ENCODE measurements at regions not wholly inside any gene's neighbourhood (a gene's known extent, or its start where the extent isn't known, plus 50 kb on each side); places are given as distances from the start of the nearest gene placed in this dataset.
"Not testable (repeated sequence)": the region's sequence is repeated elsewhere in the genome, so short reads cannot be mapped to it uniquely, and the experiment has no call there.

- H3K36me3 ChIP-seq: no peaks in the 10 kb centered on the region
- no peak overlapping the region for H3K4me3 ChIP-seq
- H3K27me3 ChIP-seq: no peaks in the 10 kb centered on the region
- ATAC-seq (no peak), DNase-seq (no peak)
- no peaks in the 10 kb centered on the region for H3K4me1 ChIP-seq
- TF ChIP-seq, protein P1, sequence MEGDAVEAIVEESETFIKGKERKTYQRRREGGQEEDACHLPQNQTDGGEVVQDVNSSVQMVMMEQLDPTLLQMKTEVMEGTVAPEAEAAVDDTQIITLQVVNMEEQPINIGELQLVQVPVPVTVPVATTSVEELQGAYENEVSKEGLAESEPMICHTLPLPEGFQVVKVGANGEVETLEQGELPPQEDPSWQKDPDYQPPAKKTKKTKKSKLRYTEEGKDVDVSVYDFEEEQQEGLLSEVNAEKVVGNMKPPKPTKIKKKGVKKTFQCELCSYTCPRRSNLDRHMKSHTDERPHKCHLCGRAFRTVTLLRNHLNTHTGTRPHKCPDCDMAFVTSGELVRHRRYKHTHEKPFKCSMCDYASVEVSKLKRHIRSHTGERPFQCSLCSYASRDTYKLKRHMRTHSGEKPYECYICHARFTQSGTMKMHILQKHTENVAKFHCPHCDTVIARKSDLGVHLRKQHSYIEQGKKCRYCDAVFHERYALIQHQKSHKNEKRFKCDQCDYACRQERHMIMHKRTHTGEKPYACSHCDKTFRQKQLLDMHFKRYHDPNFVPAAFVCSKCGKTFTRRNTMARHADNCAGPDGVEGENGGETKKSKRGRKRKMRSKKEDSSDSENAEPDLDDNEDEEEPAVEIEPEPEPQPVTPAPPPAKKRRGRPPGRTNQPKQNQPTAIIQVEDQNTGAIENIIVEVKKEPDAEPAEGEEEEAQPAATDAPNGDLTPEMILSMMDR (IDR thresholded peaks at IDR 0.05): no peak
- H3K9me3 ChIP-seq: no peaks in the 10 kb centered on the region
- H3K27ac ChIP-seq: no peak overlapping the region
- intact Hi-C loops (cut with DNase I): no loop called here
Observed at GRCh38 chr4:188399834-188400233, 260.6 kb downstream of the TRIML1 start.

DNA sequence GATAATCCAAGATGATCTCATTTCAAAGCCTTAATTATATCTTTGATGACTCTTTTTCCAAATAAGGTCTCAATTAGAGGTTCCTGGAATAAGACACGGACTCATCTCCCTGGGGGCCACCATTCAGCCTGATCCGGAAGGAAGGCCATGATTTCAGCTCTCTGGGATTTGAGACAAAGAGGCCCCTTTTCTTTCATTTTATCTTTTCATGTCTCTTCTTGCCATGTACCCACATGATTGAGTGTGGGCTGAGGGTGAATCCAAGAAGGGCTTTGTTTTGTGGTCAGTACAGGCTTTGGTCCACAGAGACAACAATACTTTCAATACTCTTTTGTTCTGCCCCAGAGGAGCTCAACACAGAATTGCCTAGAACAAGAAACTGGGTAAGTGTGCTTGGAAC lies 261.2 kb downstream of the TRIML1 start:
- Histone ChIP-seq H3K36me3 (no peaks in the 10 kb centered on the region), H3K27ac (no peak overlapping the region), H3K4me3 (no peak overlapping the region), H3K9me3 (no peaks in the 10 kb centered on the region), H3K4me1 (no peaks in the 10 kb centered on the region), H3K27me3 (no peaks in the 10 kb centered on the region)
- ATAC-seq (no peak), DNase-seq (no peak)
- intact Hi-C loops (cut with DNase I): no loop called here
- TF ChIP-seq, protein P1 (IDR thresholded peaks at IDR 0.05): no peak

GRCh38 chr4:188403272-188403671 lies 264.0 kb downstream of the TRIML1 start:
- intact Hi-C loops (cut with DNase I): no loop called here
- Histone ChIP-seq H3K27me3 (no peaks in the 10 kb centered on the region), H3K4me1 (no peaks in the 10 kb centered on the region), H3K4me3 (no peak overlapping the region), H3K36me3 (no peaks in the 10 kb centered on the region), H3K9me3 (no peaks in the 10 kb centered on the region), H3K27ac (no peak overlapping the region)
- DNase-seq (no peak), ATAC-seq (no peak)
- TF ChIP-seq, protein P1 (IDR thresholded peaks at IDR 0.05): no peak

DNA sequence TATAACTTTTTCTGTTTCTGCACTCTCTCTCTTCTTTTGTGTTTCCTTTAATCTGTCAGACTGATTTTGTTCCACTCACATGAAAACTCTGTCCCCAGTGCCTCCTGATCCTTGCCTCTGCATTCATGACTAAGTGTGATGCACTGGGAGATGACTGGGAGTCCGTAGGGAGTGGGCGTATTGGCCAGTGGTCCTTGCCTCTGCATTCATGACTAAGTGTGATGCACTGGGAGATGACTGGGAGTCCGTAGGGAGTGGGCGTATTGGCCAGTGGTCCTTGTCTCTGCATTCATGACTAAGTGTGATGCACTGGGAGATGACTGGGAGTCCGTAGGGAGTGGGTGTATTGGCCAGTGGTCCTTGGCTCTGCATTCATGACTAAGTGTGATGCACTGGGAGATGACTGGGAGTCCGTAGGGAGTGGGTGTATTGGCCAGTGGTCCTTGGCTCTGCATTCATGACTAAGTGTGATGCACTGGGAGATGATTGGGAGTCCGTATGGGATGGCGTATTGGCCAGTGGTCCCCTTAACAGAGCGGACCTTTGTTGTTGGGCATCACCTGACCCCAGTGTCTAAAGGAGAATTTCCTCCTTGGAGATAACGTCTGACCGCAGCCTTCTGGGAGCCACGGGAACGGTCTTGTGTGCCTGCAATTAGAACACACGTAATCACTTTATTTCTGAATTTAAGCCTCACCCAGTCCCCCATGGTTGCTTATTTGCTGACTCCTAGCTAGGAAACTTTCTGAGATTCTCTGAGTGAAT lies 266.0 kb downstream of the TRIML1 start:
- H3K9me3 ChIP-seq; DNase-seq; H3K4me3 ChIP-seq; intact Hi-C loops (cut with DNase I); H3K27me3 ChIP-seq; H3K36me3 ChIP-seq; ATAC-seq; H3K27ac ChIP-seq; H3K4me1 ChIP-seq: not testable (repeated sequence)

DNA sequence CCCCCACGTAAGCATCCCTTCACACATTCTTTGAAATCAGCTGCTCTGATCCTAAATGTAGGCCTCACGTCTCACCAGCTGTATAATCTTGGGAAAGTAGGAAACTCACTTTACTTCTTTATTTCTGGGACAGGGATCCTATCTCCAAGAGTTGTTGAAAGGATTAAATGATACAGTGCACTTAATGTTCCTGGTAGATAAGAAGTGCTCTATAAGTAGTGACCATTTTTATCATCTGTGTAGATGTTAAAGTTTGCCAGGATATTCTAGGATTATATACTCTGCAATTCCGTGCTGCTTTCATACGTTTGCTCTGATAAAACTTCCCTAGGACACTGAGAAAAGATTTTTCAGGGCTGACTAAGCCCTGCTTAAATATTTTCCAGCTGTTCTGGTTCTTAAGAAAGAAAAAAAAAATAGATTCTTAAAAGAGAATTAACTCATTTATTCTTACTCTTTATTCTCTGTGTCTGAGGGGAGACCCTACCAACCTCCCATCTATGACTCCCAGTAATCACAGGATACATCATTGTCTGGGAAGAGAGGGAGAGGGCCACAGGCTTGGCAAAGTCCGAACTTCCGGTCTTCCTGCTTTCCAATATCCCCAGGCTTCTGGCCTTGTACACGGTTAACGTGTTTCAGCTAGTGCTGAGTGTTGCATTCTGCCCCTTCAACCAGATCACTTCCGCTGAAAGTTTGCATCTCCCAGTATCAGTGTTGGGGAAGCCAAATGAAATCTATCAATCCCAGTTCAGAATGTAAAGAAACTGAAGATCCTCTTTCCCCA lies 269.2 kb downstream of the TRIML1 start:
- DNase-seq: no peak
- H3K36me3 ChIP-seq: no peaks in the 10 kb centered on the region
- no peak overlapping the region for H3K27ac ChIP-seq
- H3K4me1 ChIP-seq: no peaks in the 10 kb centered on the region
- H3K9me3 ChIP-seq: no peaks in the 10 kb centered on the region
- intact Hi-C loops (cut with DNase I): no loop called here
- TF ChIP-seq, protein P1 (IDR thresholded peaks at IDR 0.05): no peak
- no peak overlapping the region for H3K4me3 ChIP-seq
- no peak for ATAC-seq
- H3K27me3 ChIP-seq: no peaks in the 10 kb centered on the region

DNA sequence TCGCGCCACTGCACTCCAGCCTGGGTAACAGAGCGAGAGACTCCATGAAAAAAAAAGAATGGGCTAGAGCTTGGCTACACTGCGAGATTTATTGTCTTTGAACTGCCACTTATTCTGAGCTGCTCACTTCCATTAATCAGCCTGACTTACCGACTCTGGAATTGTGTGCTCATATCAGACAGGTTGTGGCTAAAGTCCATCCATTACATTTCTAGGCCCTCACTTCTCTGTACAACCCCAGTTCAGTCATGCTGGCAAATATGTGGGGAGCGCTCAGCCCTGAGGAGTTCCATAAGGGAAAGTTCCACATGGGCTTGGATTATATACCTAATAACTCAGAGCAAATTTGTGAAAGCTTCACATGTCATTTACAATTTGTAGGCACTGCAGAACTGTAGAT lies 270.6 kb downstream of the TRIML1 start:
- H3K9me3 ChIP-seq: no peaks in the 10 kb centered on the region
- no peak for ATAC-seq
- no peak for DNase-seq
- H3K36me3 ChIP-seq: no peaks in the 10 kb centered on the region
- TF ChIP-seq, protein P1 (IDR thresholded peaks at IDR 0.05): no peak
- intact Hi-C loops (cut with DNase I): no loop called here
- no peaks in the 10 kb centered on the region for H3K27me3 ChIP-seq
- no peak overlapping the region for H3K27ac ChIP-seq
- H3K4me3 ChIP-seq: no peak overlapping the region
- H3K4me1 ChIP-seq: no peaks in the 10 kb centered on the region
